ENCODE measurements at regions not wholly inside any gene's neighbourhood (a gene's known extent, or its start where the extent isn't known, plus 50 kb on each side); places are given as distances from the start of the nearest gene placed in this dataset.

DNA sequence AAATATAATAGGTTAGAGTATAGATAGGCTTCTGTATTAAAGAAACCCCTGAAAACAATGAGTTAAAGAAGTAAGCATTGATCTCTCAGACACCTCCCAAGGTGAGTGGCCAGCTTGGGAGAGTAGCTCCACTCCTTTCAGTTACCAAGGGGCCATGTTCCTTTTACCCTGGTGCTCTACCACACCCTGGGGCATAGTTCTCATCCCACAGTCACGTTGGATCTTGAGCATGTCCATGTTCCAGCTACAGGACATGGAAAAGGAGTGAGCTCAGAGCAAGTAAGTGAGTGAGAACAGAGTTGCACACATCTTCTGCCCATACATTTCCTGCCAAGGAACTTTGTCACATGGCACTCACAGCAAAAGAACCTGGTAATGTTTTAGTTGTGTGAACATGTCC lies 325.9 kb upstream of the SLC39A10 start:
- Histone ChIP-seq H4K5ac (ENCODE audit: insufficient read length, low read depth, low read length) (no peak overlapping the region), H3K27ac (ENCODE audit: low read depth, low read length) (no peak overlapping the region), H3K56ac (replicated peaks; ENCODE audit: insufficient read length, low read depth, low read length) (no peak overlapping the region), H3K14ac (ENCODE audit: insufficient read length) (peak overlapping the region; percentile 77), H3K18ac (ENCODE audit: extremely low read depth, low read length) (no peak overlapping the region), H3K27me3 (replicated peaks in 1 of 4; ENCODE audit: control insufficient read depth in 3 of 4, extremely low read depth in 1 of 4, insufficient read depth in 3 of 4, low read length in 3 of 4) (no peaks in the 10 kb centered on the region), H2BK5ac (ENCODE audit: low read depth, low read length) (no peak overlapping the region), H3K79me2 (ENCODE audit: control insufficient read depth in 1 of 2, insufficient read depth in 2 of 2, low read length in 2 of 2) (no peaks in the 10 kb centered on the region), H2AK5ac (ENCODE audit: low read depth, low read length) (no peak overlapping the region), H2BK120ac (replicated peaks; ENCODE audit: low read depth, low read length) (no peak overlapping the region), H3K4me2 (ENCODE audit: insufficient read depth in 1 of 2, low read depth in 2 of 2, low read length in 2 of 2) (no peak overlapping the region), H2BK15ac (ENCODE audit: low read length) (no peak overlapping the region), H3K9me3 (ENCODE audit: insufficient read depth in 2 of 2, low read depth in 1 of 2, low read length in 1 of 2) (no peaks in the 10 kb centered on the region), H3K36me3 (ENCODE audit: control insufficient read depth in 2 of 4, insufficient read depth in 4 of 4, low read length in 3 of 4) (no peaks in the 10 kb centered on the region), H3K4me1 (replicated peaks in 1 of 4; ENCODE audit: control insufficient read depth in 3 of 4, insufficient read depth in 4 of 4, low read length in 3 of 4) (no peaks in the 10 kb centered on the region), H3K79me1 (ENCODE audit: low read depth, low read length) (no peaks in the 10 kb centered on the region), H4K8ac (ENCODE audit: extremely low read depth, insufficient read depth, low read length) (no peak overlapping the region), H3K9ac (replicated peaks in 1 of 4; ENCODE audit: extremely low read depth in 1 of 4, low read depth in 3 of 4, low read length in 3 of 4) (no peak overlapping the region), H4K20me1 (replicated peaks in 1 of 2; ENCODE audit: control insufficient read depth in 1 of 2, insufficient read depth in 2 of 2, low read length in 2 of 2) (no peaks in the 10 kb centered on the region), H2AFZ (ENCODE audit: low read length) (no peak overlapping the region), H4K91ac (replicated peaks; ENCODE audit: insufficient read length, low read length) (no peak overlapping the region), H3K4ac (replicated peaks; ENCODE audit: insufficient read length, low read depth, low read length) (no peak overlapping the region), H2BK20ac (ENCODE audit: low read length) (no peak overlapping the region), H3K4me3 (ENCODE audit: extremely low read depth in 1 of 4, insufficient read depth in 2 of 4, low read depth in 3 of 4, low read length in 4 of 4) (no peak overlapping the region), H3K23me2 (ENCODE audit: low read depth, low read length) (no peaks in the 10 kb centered on the region; the same call in 1 of the 2 replicates), H2BK12ac (ENCODE audit: low read depth, low read length) (no peak overlapping the region), H3K23ac (ENCODE audit: insufficient read length) (no peak overlapping the region)
- CTCF ChIA-PET (ENCODE audit: partially characterized antibody): interaction anchor here (1.4 kb wide), 1 partner anchor 12 kb away, joined by 3 read pairs; no protein-coding TSS in a partner anchor
- POLR2A ChIA-PET (ENCODE audit: partially characterized antibody): no interaction called here
- WGBS, 2 experiments (ENCODE audit: extremely low coverage in 1 of 2, insufficient coverage in 1 of 2, insufficient read length in 1 of 2, insufficient replicate concordance in 2 of 2, low coverage in 1 of 2, low lambda C conversion rate in 2 of 2, missing lambda C conversion rate in 1 of 2): 86% methylated on average over 1 of the region's 1 CpG; no CpG with 5 or more reads in 1 of the 2 experiments
- DNase-seq (ENCODE audit: low read depth in 1 of 2, low spot score in 2 of 2) (no peak), FAIRE-seq (no peak)
- TF ChIP-seq, protein P1, sequence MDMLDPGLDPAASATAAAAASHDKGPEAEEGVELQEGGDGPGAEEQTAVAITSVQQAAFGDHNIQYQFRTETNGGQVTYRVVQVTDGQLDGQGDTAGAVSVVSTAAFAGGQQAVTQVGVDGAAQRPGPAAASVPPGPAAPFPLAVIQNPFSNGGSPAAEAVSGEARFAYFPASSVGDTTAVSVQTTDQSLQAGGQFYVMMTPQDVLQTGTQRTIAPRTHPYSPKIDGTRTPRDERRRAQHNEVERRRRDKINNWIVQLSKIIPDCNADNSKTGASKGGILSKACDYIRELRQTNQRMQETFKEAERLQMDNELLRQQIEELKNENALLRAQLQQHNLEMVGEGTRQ (IDR thresholded peaks at IDR 0.05; ENCODE audit: low read length): no peak
- TF ChIP-seq SP1 (IDR thresholded peaks at IDR 0.05; ENCODE audit: low read depth, low read length) (no peak), KDM1A (IDR thresholded peaks at IDR 0.05; ENCODE audit: borderline replicate concordance, low read length) (no peak), CBX5 (IDR thresholded peaks at IDR 0.05; ENCODE audit: low read depth, low read length) (no peak), SIRT6 (IDR thresholded peaks at IDR 0.05; ENCODE audit: low read length) (no peak)
